Testis (tissue), 2 donors: ENCODE measurements at regions not wholly inside any gene's neighbourhood (a gene's known extent, or its start where the extent isn't known, plus 50 kb on each side); places are given as distances from the start of the nearest gene placed in this dataset.

Experiments
- POLR2A ChIP-seq: fragments of 450-650 bp; IDR thresholded peaks from one replicate; pipeline ENCODE4 v1.6.1; 2017; ENCODE audit warnings: antibody characterized with exemption, mild to moderate bottlenecking, moderate library complexity
- TF ChIP-seq, protein P1 (sequence below), 3 experiments: fragments of 450-650 bp in 2 of 3; fragments of 200-600 bp in 1 of 3; sonication (generic) in 1 of 3; IDR thresholded peaks; one replicate each; pipeline ENCODE4 v1.5.1; 2016 to 2019; ENCODE audit warnings: antibody characterized with exemption in 3 of 3, mild to moderate bottlenecking in 2 of 3, moderate library complexity in 1 of 3

- TF ChIP-seq, protein P1, sequence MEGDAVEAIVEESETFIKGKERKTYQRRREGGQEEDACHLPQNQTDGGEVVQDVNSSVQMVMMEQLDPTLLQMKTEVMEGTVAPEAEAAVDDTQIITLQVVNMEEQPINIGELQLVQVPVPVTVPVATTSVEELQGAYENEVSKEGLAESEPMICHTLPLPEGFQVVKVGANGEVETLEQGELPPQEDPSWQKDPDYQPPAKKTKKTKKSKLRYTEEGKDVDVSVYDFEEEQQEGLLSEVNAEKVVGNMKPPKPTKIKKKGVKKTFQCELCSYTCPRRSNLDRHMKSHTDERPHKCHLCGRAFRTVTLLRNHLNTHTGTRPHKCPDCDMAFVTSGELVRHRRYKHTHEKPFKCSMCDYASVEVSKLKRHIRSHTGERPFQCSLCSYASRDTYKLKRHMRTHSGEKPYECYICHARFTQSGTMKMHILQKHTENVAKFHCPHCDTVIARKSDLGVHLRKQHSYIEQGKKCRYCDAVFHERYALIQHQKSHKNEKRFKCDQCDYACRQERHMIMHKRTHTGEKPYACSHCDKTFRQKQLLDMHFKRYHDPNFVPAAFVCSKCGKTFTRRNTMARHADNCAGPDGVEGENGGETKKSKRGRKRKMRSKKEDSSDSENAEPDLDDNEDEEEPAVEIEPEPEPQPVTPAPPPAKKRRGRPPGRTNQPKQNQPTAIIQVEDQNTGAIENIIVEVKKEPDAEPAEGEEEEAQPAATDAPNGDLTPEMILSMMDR (IDR thresholded peaks at IDR 0.05): no peak
- no peak for TF ChIP-seq POLR2A
Measured at GRCh38 chr2:184336688-184337087, 261.6 kb upstream of the ZNF804A start.
